ENCODE measurements at regions not wholly inside any gene's neighbourhood (a gene's known extent, or its start where the extent isn't known, plus 50 kb on each side); places are given as distances from the start of the nearest gene placed in this dataset.

DNA sequence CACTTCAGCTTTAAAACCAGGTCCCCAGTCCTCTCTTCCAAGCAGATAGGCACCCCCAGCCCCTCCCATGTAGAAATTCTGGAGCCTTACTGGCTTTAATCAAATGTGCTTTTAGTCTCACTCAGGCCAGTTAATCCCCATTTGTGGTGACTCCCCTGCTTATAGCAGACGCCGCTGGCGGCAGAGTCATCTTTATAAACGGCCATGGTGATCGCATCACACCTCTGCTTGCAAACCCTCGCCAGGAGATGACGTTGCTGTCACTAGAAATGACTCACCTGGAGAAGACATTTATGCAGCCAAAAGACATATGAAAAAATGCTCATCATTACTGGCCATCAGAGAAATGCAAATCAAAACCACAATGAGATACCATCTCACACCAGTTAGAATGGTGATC is 369.3 kb downstream of the VRK1 start:
- TF ChIP-seq POLR2A (IDR thresholded peaks at IDR 0.05) (no peak), POLR2AphosphoS5 (IDR thresholded peaks at IDR 0.05) (no peak)
- TF ChIP-seq, protein P1, sequence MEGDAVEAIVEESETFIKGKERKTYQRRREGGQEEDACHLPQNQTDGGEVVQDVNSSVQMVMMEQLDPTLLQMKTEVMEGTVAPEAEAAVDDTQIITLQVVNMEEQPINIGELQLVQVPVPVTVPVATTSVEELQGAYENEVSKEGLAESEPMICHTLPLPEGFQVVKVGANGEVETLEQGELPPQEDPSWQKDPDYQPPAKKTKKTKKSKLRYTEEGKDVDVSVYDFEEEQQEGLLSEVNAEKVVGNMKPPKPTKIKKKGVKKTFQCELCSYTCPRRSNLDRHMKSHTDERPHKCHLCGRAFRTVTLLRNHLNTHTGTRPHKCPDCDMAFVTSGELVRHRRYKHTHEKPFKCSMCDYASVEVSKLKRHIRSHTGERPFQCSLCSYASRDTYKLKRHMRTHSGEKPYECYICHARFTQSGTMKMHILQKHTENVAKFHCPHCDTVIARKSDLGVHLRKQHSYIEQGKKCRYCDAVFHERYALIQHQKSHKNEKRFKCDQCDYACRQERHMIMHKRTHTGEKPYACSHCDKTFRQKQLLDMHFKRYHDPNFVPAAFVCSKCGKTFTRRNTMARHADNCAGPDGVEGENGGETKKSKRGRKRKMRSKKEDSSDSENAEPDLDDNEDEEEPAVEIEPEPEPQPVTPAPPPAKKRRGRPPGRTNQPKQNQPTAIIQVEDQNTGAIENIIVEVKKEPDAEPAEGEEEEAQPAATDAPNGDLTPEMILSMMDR (IDR thresholded peaks at IDR 0.05) = no peak

Data from prostate gland (tissue), 2 donors.